Thymus (tissue), 11 donors: ENCODE measurements at regions not wholly inside any gene's neighbourhood (a gene's known extent, or its start where the extent isn't known, plus 50 kb on each side); places are given as distances from the start of the nearest gene placed in this dataset.

Source experiments
- DNase-seq, 9 donors: peaks; one replicate each; pipeline ENCODE4 v3.0.0-alpha.2; 2013; ENCODE audit warnings: low spot score in 9 of 9, low read depth in 6 of 9, missing footprints in 1 of 9
- H3K27ac ChIP-seq, 2 donors: one replicate each; pipeline ENCODE4 v1.5.1; 2013; ENCODE audit warnings: control low read depth in 1 of 2, low read depth in 1 of 2, low read length in 1 of 2, mild to moderate bottlenecking in 1 of 2, moderate library complexity in 1 of 2
- H3K27me3 ChIP-seq, 2 donors: one replicate each; pipeline ENCODE4 v1.5.1; 2013; ENCODE audit warnings: low read length in 1 of 2; ENCODE audit not compliant: control insufficient read depth in 2 of 2, insufficient read depth in 1 of 2
- H3K36me3 ChIP-seq, 2 donors: one replicate each; pipeline ENCODE4 v1.5.1; 2013; ENCODE audit warnings: low read length in 1 of 2, mild to moderate bottlenecking in 1 of 2, moderate library complexity in 1 of 2; ENCODE audit not compliant: control insufficient read depth in 2 of 2, insufficient read depth in 2 of 2
- H3K4me1 ChIP-seq, 2 donors: one replicate each; pipeline ENCODE4 v1.5.1; 2013; ENCODE audit warnings: low read length in 2 of 2; ENCODE audit not compliant: control insufficient read depth in 2 of 2, insufficient read depth in 2 of 2
- H3K4me3 ChIP-seq, 2 donors: one replicate each; pipeline ENCODE4 v1.5.1; 2013; ENCODE audit warnings: low read length in 2 of 2, control low read depth in 1 of 2, mild to moderate bottlenecking in 1 of 2
- H3K9me3 ChIP-seq, 2 donors: one replicate each; pipeline ENCODE4 v1.5.1; 2013; ENCODE audit warnings: low read length in 1 of 2, mild to moderate bottlenecking in 1 of 2; ENCODE audit not compliant: control insufficient read depth in 2 of 2, insufficient read depth in 1 of 2
- WGBS: extraction: QIAGEN DNeasy Blood & Tissue Kit; methylation state at CpG from one replicate; pipeline ENCODE4 v1.1.7; 2013; 5-methylcytosine and 5-hydroxymethylcytosine counted together
- donor health status: healthy.

DNA sequence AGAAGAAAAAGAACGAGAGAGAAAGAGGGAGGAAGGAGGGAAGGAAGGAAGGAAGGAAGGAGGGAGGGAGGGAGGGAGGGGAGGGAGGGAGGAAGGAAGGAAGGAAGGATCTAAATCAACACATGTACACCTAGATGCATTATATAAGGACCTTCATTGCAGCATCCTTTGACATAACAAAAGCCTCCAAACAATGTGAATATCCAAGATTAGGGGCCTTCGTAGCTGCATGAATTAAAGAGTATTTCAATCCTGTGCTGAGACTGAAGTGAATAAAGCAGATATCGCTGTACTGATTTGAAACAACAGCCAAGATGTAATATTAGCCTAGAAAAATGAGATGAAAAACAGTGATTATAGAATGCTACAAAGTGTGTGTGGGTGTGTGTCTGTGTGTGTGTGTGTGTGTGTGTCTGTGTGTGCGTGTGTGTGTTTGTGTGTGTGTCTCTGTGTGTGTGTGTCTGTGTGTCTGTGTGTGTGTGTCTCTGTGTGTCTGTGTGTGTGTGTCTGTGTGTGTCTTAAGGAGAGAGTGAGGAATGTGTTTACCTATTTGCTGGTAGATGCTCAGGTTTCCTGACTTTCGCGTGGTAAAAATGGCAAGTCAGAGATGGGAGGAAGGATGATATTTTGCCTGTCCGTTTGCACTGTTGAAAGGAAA, 129.0 kb upstream of the PTPN1 start:
- WGBS: 71% methylated on average over 7 of the region's 7 CpGs
- Histone ChIP-seq H3K4me3 (no peak overlapping the region), H3K9me3 (no peaks in the 10 kb centered on the region), H3K27ac (no peak overlapping the region), H3K36me3 (no peaks in the 10 kb centered on the region), H3K27me3 (peaks cover 0 to 2% of the 10 kb centered on the region in 2 donors), H3K4me1 (peaks cover 20 to 45% of the 10 kb centered on the region in 2 donors)
- no peak for DNase-seq

DNA sequence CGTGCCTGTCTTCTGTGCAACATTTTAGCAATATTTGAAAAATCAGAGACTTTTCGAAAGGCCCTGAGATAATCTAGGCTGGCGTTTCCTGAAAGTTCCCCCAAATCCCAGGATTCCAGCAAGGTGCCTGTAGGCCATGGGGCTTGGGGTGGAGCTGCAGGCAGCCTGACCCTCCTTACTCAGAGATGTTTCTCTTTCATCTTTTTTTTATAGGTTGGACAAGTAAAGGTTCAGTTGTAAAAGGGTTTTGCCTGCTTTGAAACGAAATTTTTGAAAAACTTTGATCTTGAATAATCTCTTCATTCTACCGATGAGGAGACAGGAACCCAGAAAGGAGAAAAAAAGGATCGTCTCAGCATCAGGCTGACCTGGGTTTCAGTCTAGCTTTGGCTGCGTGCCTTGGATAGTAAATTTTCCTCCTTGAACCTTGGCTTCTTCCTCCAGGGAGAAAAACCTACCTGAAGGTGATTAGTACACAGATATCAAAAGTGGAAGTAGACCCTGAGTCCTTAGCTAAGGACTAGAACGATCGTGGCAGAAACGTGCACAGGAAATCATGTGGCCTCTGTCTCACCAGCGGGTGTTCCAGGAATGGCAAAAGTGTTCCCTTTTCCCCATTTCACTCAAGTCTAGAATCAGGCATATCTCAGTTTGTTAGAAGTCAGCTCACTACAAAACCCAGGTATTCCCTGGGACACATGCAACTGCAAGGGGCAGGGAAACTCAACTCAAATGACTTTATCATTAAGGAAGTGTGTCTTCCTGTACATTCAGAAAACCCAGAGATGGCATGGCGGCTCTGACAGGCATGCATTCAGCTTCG, 128.2 kb upstream of the PTPN1 start:
- peak overlapping the region in 1 of 2 donors; percentile 27 for H3K27ac ChIP-seq
- peaks cover 26 to 53% of the 10 kb centered on the region in 2 donors for H3K4me1 ChIP-seq
- no peaks in the 10 kb centered on the region for H3K36me3 ChIP-seq
- WGBS: 32% methylated on average over 13 of the region's 13 CpGs
- peaks cover 0 to 2% of the 10 kb centered on the region in 2 donors for H3K27me3 ChIP-seq
- DNase-seq: peak in 2 of 9 donors; percentile 51 to 73
- no peak overlapping the region for H3K4me3 ChIP-seq
- no peaks in the 10 kb centered on the region for H3K9me3 ChIP-seq

DNA sequence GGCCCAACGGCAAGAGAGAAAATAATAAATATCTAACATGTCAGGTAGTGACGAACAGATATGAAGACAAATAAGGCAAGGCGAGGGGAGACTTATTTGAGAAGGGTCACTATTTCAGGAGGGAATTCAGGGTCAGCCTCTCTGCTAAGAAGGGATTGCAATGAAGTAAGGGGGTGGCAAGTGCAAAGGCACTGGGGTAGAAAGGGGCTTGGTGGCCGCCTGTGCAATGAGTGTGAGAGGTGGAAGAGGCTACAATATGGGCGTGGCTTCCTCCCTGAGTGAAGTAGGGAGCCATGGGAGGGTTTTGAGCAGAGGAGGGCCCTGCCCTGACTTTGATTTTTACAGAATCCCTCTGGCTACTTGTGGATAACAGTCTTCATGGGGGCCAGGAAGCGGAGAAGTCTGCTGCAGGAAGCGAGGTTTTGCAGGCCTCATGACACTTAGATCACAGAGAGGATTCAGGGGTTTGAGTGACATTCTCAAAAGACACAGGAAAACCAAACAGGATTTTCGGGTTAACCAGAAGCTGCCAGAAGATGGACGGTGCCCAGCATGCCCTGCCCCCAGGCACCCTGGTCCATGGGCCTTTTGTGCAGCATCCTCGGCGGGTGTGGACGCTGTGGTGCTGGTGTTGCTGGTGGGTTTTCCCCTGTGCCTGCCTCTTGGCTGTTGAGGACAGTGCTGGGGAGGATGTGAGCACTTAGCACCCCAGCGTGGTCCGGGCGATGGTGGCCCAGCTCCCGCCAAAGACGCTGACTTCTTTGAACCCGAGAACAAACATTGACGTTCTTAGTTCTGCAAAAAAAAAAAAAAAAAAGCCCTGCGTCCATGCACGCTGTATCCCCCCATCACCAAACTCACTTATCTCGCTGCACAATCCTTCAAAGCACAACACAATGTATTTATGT, 124.2 kb upstream of the PTPN1 start:
- 19% methylated on average over 22 of the region's 22 CpGs for WGBS
- H3K9me3 ChIP-seq: no peaks in the 10 kb centered on the region
- peak overlapping the region; percentile 76 to 84 for H3K27ac ChIP-seq
- H3K4me1 ChIP-seq: peaks cover 47 to 83% of the 10 kb centered on the region in 2 donors
- peaks cover 0 to 3% of the 10 kb centered on the region in 2 donors for H3K27me3 ChIP-seq
- H3K4me3 ChIP-seq: peak overlapping the region in 1 of 2 donors; percentile 5
- peak in 4 of 9 donors; percentile 28 to 61 (median 51) for DNase-seq
- H3K36me3 ChIP-seq: no peaks in the 10 kb centered on the region

DNA sequence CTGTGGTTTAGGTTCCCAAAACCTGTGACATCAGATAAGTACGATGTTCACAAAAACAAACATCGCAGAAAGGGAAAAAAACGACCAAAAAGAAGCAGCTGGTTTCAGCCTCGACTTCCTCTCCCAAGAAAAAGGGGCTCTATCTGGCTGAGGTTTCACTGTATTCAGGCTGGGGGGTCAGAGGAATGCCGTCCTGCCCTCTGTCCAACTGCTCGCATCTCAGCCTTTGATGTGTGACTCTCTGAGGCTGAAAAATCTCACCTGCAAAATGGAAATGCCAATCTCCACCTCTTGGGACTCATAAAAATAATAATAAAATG, 123.6 kb upstream of the PTPN1 start:
- peak in 5 of 9 donors; percentile 53 to 83 (median 65) for DNase-seq
- H3K9me3 ChIP-seq: no peaks in the 10 kb centered on the region
- H3K36me3 ChIP-seq: no peaks in the 10 kb centered on the region
- H3K4me1 ChIP-seq: peaks cover 45 to 84% of the 10 kb centered on the region in 2 donors
- peak overlapping the region; percentile 31 to 76 for H3K27ac ChIP-seq
- 7% methylated on average over 6 of the region's 6 CpGs for WGBS
- peaks cover 0 to 3% of the 10 kb centered on the region in 2 donors for H3K27me3 ChIP-seq
- H3K4me3 ChIP-seq: no peak overlapping the region

DNA sequence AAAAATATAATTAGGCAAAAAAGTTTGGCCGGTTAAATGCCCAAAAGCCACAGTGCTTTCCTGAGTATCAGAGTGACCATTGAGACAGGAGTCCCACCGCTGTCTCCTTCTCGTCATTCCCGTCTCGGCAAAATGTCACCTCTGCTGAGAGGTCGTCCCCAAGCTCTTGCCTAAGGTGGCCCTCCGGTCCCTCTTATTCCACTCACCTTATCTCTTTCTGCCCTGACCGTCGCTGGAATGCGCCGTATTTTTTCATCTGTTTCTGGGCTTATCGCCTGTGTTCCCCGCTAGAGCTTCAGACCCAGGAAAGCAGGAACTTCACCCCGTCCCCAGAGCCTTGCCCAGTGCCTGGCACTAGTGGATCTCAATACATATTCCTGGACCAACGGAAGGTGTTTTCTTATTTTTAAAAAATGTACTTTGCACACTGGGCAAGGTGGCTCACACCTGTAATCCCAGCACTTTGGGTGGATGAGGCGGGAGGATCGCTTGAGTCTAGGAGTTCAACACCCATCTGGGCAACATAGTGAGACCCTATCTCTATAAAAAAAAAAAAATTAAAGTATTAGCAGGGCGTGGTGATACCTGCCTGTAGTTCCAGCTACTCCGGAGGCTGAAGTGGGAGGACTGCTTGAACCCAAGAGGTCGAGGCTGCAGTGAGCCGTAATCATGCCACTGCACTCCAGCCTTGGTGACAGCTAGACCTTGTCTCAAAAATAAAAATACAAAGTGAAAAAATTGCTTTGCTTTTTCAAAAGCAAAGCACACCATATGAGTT, 122.8 kb upstream of the PTPN1 start:
- 85% methylated on average over 21 of the region's 21 CpGs for WGBS
- Histone ChIP-seq H3K27ac (no peak overlapping the region), H3K36me3 (no peaks in the 10 kb centered on the region), H3K27me3 (peaks cover 0 to 3% of the 10 kb centered on the region in 2 donors), H3K4me3 (no peak overlapping the region), H3K4me1 (peaks cover 39 to 83% of the 10 kb centered on the region in 2 donors), H3K9me3 (no peaks in the 10 kb centered on the region)
- no peak for DNase-seq

DNA sequence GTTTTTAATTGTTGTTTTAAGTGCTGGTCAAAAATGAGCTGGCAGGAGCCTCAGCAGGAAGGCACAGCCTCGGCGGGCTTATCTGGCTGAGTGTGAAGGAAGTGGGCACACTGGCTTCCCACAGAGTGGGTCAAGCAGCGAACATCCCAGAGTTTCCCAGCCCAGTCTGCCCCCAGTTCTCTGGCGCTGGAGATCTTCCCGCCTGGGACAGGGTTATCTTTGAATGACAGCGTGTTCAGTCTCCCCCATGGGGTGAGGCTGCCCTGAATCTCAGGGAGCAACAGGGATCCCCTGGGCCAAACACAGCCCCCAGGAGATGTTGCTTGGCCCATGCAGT, 122.2 kb upstream of the PTPN1 start:
- Histone ChIP-seq H3K4me3 (no peak overlapping the region), H3K9me3 (no peaks in the 10 kb centered on the region), H3K27ac (no peak overlapping the region), H3K36me3 (no peaks in the 10 kb centered on the region), H3K4me1 (peaks cover 39 to 80% of the 10 kb centered on the region in 2 donors), H3K27me3 (peaks cover 0 to 3% of the 10 kb centered on the region in 2 donors)
- WGBS: 34% methylated on average over 6 of the region's 6 CpGs
- DNase-seq: no peak

DNA sequence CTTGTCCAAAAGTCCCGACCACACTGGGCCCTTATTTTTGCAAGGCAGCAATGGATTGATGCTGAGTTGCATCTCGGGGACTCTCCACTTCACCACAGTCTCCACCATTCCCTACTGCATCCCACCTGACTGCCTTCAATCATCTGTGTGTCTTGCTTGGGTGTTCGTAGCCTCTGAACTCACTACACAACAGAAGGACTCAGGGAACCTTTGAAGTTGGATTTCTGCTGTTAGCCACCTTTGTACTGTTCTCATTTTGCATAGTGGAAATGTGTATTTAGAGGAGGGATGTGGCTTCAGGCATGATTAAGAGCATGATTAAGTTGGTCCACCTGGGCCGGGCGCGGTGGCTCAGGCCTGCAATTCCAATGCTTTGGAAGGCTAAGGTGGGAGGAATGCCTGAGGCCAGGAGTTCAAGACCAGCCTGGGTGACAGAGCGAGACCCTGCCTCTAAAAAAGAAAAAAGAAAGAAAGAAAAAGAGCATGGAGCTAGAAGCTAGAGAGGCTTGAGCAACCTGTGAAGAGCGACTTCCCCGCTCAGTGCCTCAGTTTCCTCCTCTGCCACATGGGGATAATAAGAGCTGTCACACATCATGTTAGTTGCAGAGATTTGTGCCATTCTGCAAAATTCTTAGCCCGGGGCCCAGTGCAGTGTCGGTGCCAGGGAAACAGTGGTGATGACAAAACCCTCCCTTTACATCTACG, 121.3 kb upstream of the PTPN1 start:
- Histone ChIP-seq H3K27ac (peak overlapping the region; percentile 1 to 38), H3K4me1 (peaks cover 39 to 74% of the 10 kb centered on the region in 2 donors)
- 74% methylated on average over 12 of the region's 12 CpGs for WGBS

DNA sequence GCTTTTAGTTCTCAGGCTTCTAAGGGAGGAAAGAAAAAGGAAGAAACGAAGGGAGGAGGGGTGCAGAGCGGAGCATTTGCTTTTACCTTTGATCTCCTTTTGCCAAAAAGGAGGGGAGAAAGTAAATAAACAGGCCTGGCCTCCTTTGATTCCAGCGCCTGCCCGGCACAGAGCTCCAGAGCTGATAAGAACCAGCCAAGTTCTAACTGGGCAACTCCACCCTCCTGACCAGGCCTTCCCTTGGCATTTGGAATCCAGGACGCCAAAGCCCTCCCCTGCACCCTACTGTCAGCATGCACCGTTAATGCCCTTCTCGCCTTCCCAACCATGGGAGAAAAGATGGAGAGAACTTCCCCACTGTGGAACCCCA, 120.8 kb upstream of the PTPN1 start:
- peaks cover 39 to 75% of the 10 kb centered on the region in 2 donors for H3K4me1 ChIP-seq
- no peak for DNase-seq
- no peak overlapping the region for H3K4me3 ChIP-seq
- no peaks in the 10 kb centered on the region for H3K9me3 ChIP-seq
- peaks cover 0 to 2% of the 10 kb centered on the region in 2 donors for H3K27me3 ChIP-seq
- H3K27ac ChIP-seq: peak overlapping the region in 1 of 2 donors; percentile 1
- WGBS: 72% methylated on average over 7 of the region's 7 CpGs
- no peaks in the 10 kb centered on the region for H3K36me3 ChIP-seq

More for the DNA sequence above, 121.3 kb upstream of the PTPN1 start:
- H3K27me3 ChIP-seq: peaks cover 0 to 2% of the 10 kb centered on the region in 2 donors
- no peaks in the 10 kb centered on the region for H3K36me3 ChIP-seq
- no peaks in the 10 kb centered on the region for H3K9me3 ChIP-seq
- peak in 1 of 9 donors; percentile 49 for DNase-seq
- no peak overlapping the region for H3K4me3 ChIP-seq
